ENCODE measurements at regions not wholly inside any gene's neighbourhood (a gene's known extent, or its start where the extent isn't known, plus 50 kb on each side); places are given as distances from the start of the nearest gene placed in this dataset.

DNA sequence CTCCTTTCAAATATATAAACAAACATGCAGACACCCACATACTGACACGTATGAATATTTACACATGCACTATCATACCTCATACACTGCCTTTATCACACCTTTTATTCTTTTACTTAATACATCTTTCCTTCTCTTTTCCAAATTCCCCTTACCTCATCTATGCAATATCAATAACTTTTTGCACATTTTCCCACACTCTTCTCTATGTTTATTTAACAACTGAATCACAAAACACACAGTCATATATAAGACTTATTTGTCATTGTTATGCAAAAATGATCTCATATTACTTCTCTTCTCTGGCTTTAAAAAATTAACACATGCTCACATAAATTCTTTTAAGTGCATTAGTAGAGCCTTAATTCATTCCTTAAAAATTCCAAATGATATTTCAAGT is 461.4 kb downstream of the DIPK2A start:
- no peak overlapping the region for H3K4ac ChIP-seq (ENCODE audit: low read depth, low read length)
- no peaks in the 10 kb centered on the region for H3K9me3 Mint-ChIP-seq
- H3K27ac Mint-ChIP-seq: no peak overlapping the region
- TF ChIP-seq, protein P1, sequence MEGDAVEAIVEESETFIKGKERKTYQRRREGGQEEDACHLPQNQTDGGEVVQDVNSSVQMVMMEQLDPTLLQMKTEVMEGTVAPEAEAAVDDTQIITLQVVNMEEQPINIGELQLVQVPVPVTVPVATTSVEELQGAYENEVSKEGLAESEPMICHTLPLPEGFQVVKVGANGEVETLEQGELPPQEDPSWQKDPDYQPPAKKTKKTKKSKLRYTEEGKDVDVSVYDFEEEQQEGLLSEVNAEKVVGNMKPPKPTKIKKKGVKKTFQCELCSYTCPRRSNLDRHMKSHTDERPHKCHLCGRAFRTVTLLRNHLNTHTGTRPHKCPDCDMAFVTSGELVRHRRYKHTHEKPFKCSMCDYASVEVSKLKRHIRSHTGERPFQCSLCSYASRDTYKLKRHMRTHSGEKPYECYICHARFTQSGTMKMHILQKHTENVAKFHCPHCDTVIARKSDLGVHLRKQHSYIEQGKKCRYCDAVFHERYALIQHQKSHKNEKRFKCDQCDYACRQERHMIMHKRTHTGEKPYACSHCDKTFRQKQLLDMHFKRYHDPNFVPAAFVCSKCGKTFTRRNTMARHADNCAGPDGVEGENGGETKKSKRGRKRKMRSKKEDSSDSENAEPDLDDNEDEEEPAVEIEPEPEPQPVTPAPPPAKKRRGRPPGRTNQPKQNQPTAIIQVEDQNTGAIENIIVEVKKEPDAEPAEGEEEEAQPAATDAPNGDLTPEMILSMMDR (conservative IDR thresholded peaks at IDR 0.05): no peak
- no peak overlapping the region for H3K56ac ChIP-seq (ENCODE audit: insufficient read length, low read depth, low read length)
- H3K27me3 ChIP-seq (ENCODE audit: insufficient read depth, low read length): no peaks in the 10 kb centered on the region
- no peak overlapping the region for H2BK5ac ChIP-seq (ENCODE audit: insufficient read length, low read length)
- no peak overlapping the region for H3K27ac ChIP-seq (ENCODE audit: insufficient read length, low read depth, low read length)
- no peak overlapping the region for H2BK15ac ChIP-seq (ENCODE audit: low read depth, low read length)
- no peak for DNase-seq
- H2BK20ac ChIP-seq (ENCODE audit: low read depth, low read length, poor library complexity, severe bottlenecking): no peak overlapping the region
- no peak overlapping the region for H3K4me2 ChIP-seq (ENCODE audit: insufficient read depth, insufficient read length, low read length)
- no peak overlapping the region for H2BK12ac ChIP-seq (ENCODE audit: insufficient read length, low read depth, low read length)
- no peak overlapping the region for H2AK5ac ChIP-seq (ENCODE audit: insufficient read length, low read length)
- WGBS (ENCODE audit: extremely low coverage, insufficient read length, low lambda C conversion rate): no CpG with 5 or more reads among the region's 1 CpG
- H3K18ac ChIP-seq (ENCODE audit: insufficient read length, low read depth, low read length): no peak overlapping the region
- no peak overlapping the region for H4K91ac ChIP-seq (ENCODE audit: insufficient read length, low read depth, low read length)
- no peak overlapping the region for H3K14ac ChIP-seq (ENCODE audit: insufficient read depth, low read length)
- H3K79me2 ChIP-seq (ENCODE audit: insufficient read depth, low read length): no peaks in the 10 kb centered on the region
- no peak overlapping the region for H3K9ac ChIP-seq (ENCODE audit: extremely low read depth, insufficient read length, low read length)
- H3T11ph ChIP-seq (ENCODE audit: low read length): no peak overlapping the region
- no peak overlapping the region for H3K23ac ChIP-seq (ENCODE audit: insufficient read length, low read depth, low read length)
- H3K36me3 Mint-ChIP-seq (ENCODE audit: insufficient read depth in 1 of 3, low read depth in 3 of 3): no peaks in the 10 kb centered on the region
- H4K5ac ChIP-seq (ENCODE audit: insufficient read length, low read depth, low read length): no peak overlapping the region
- H3K27me3 Mint-ChIP-seq (ENCODE audit: low read depth): no peaks in the 10 kb centered on the region
- H4K20me1 ChIP-seq (ENCODE audit: control insufficient read depth, insufficient read depth, insufficient read length): no peaks in the 10 kb centered on the region
- no peak overlapping the region for H2AFZ ChIP-seq (ENCODE audit: low read length)
- H3K9me3 ChIP-seq (ENCODE audit: control insufficient read depth, low read depth, low read length): no peaks in the 10 kb centered on the region
- H3K4me3 Mint-ChIP-seq: no peak overlapping the region
- no peaks in the 10 kb centered on the region for H3K23me2 ChIP-seq (ENCODE audit: insufficient read length, low read depth, low read length, poor library complexity, severe bottlenecking)
- H3K4me1 Mint-ChIP-seq: peaks cover 7 to 8% of the 10 kb centered on the region in 2 experiments
- no peak overlapping the region for H4K8ac ChIP-seq (replicated peaks; ENCODE audit: insufficient read length, low read depth, low read length)
- H3K4me1 ChIP-seq (ENCODE audit: insufficient read depth, low read length): peaks cover 3% of the 10 kb centered on the region; the same call in 1 of the 2 replicates
- H2BK120ac ChIP-seq (ENCODE audit: low read depth, low read length, poor library complexity, severe bottlenecking): no peak overlapping the region
- no peaks in the 10 kb centered on the region for H3K79me1 ChIP-seq (ENCODE audit: insufficient read depth, low read depth, low read length, poor library complexity, severe bottlenecking)

All from H9 (cell line).